WI38 (cell line): ENCODE measurements at regions not wholly inside any gene's neighbourhood (a gene's known extent, or its start where the extent isn't known, plus 50 kb on each side); places are given as distances from the start of the nearest gene placed in this dataset.

Experiments used
- H3K4me3 ChIP-seq: 2 replicates; pipeline ENCODE4 v1.5.1; 2011; ENCODE audit warnings: low read depth, mild to moderate bottlenecking, control low read depth, low read length
- CTCF ChIP-seq: IDR thresholded peaks from 2 replicates; pipeline ENCODE4 v1.5.1; 2012; ENCODE audit warnings: low read depth, mild to moderate bottlenecking, control low read depth, low read length

GRCh38 chr2:66968946-66969345 lies 428.2 kb upstream of the ETAA1 start:
- H3K4me3 ChIP-seq: no peak overlapping the region
- TF ChIP-seq CTCF: no peak

GRCh38 chr2:66981074-66981473 lies 416.1 kb upstream of the ETAA1 start:
- no peak for TF ChIP-seq CTCF
- no peak overlapping the region for H3K4me3 ChIP-seq

- no peak overlapping the region for H3K4me3 ChIP-seq
- no peak for TF ChIP-seq CTCF
Measured at GRCh38 chr2:66982766-66983165, 414.4 kb upstream of the ETAA1 start.

DNA sequence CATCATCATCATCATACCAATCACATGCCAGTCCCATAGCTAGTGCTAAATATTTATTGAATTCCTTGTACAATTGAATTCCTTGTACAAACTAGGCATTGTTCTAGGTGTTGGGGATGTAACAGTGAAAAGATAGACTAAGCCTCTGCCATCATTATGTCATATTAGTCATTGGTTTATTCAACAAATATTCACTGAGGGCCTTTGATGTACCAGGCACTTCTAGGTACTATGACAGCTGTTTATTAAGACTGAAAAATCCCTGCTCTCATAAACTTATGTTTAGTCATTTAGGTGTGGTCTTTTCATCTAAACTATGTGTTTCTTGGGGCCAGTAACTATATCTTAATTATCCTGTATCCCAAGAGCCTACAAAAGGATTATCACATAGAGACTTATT lies 412.3 kb upstream of the ETAA1 start:
- no peak for TF ChIP-seq CTCF
- H3K4me3 ChIP-seq: no peak overlapping the region

DNA sequence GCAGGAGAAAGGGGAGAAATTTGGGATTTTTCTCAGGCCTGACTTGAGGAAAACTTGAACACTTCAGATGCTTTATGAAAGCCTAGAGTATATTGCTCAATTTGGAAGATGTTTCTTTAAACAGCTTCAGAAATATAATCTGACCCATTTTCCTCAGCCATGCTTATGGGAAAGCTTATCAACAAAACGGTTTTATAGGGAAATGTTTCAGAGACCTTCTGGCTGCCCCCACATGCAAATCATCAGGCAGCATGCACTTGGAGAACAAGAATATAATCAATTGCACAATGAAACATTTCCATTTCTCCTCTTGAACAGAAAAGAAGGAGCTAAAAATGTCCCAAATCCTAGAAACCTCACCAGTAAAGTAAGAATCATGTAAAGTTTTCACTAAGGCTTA lies 411.2 kb upstream of the ETAA1 start:
- no peak overlapping the region for H3K4me3 ChIP-seq
- TF ChIP-seq CTCF: no peak

DNA sequence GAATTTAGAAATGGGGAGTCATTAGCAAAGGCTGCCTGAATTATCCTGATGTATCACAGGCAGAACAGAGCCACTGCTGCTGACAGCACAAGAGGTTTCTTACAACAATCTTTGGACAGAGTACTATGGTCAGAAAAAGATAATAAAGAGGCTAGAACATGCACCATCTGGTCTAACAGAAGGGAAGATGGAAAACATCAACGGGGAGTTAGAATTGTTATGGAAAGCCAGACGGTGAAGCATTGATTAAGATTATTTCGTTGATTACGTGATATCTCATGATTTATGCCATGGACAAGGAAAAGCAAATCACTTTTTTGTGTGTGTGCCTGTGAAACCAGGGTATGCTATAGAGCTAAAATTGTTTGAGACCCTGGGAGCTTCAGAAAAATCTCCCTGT lies 409.4 kb upstream of the ETAA1 start:
- H3K4me3 ChIP-seq: no peak overlapping the region
- TF ChIP-seq CTCF: no peak

DNA sequence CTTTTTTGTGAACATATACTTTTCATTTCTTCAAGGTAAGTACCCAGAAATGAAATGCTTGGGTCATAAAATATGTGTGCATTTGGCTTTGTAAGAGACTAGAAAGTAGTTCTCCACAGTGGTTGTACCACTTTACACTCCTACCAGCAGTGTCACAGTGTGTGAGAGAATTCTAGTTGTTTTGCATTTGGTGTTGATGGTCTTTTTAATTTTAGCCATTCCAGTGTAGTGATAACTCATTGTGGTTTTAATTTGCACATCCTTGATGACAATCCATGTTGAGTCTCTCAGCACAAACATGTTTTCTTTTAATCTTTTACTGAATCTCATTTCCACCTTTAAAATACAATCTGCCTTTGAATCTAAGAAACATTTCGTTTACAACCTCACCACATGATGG lies 402.5 kb upstream of the ETAA1 start:
- no peak overlapping the region for H3K4me3 ChIP-seq

More for the DNA sequence above, 402.5 kb upstream of the ETAA1 start:
- TF ChIP-seq CTCF: no peak
